ENCODE measurements at regions not wholly inside any gene's neighbourhood (a gene's known extent, or its start where the extent isn't known, plus 50 kb on each side); places are given as distances from the start of the nearest gene placed in this dataset.

- TF ChIP-seq GATA2 (IDR thresholded peaks at IDR 0.05; ENCODE audit: low read depth, low read length) = no peak
- TF ChIP-seq GATA3 (IDR thresholded peaks at IDR 0.05; ENCODE audit: low read depth, low read length) = no peak
Observed at GRCh38 chr2:196288006-196288538, 116.7 kb upstream of the STK17B start.

Measured in SH-SY5Y (cell line).